Mucosa of rectum (tissue), 2 donors: ENCODE measurements at regions not wholly inside any gene's neighbourhood (a gene's known extent, or its start where the extent isn't known, plus 50 kb on each side); places are given as distances from the start of the nearest gene placed in this dataset.

ENCODE experiments used
- H3K27ac ChIP-seq, 2 donors: one replicate each; pipeline ENCODE4 v1.7.0; 2013; ENCODE audit warnings: inconsistent platforms in 2 of 2, low read depth in 2 of 2, low read length in 2 of 2
- H3K27me3 ChIP-seq, 2 donors: one replicate each; pipeline ENCODE4 v1.7.0; 2013; ENCODE audit warnings: low read length in 2 of 2; ENCODE audit not compliant: control insufficient read depth in 2 of 2, insufficient read depth in 2 of 2
- H3K36me3 ChIP-seq, 2 donors: one replicate each; pipeline ENCODE4 v1.7.0; 2013; ENCODE audit warnings: low read length in 2 of 2; ENCODE audit not compliant: control insufficient read depth in 2 of 2, insufficient read depth in 2 of 2
- H3K4me1 ChIP-seq, 2 donors: one replicate each; pipeline ENCODE4 v1.7.0; 2013; ENCODE audit warnings: low read length in 2 of 2, mild to moderate bottlenecking in 1 of 2; ENCODE audit not compliant: control insufficient read depth in 2 of 2, insufficient read depth in 2 of 2
- H3K4me3 ChIP-seq, 2 donors: one replicate each; pipeline ENCODE4 v1.7.0; 2013; ENCODE audit warnings: low read length in 2 of 2
- H3K9ac ChIP-seq, 2 donors: one replicate each; pipeline ENCODE4 v1.7.0; 2013; ENCODE audit warnings: low read length in 2 of 2, low read depth in 1 of 2, mild to moderate bottlenecking in 1 of 2
- H3K9me3 ChIP-seq, 2 donors: one replicate each; pipeline ENCODE4 v1.7.0; 2013; ENCODE audit warnings: low read length in 2 of 2; ENCODE audit not compliant: control insufficient read depth in 2 of 2
- donor health status: healthy.
- donor health status: Normal muscosa, but diverticular disease.

- no peak overlapping the region for H3K4me3 ChIP-seq
- no peaks in the 10 kb centered on the region for H3K36me3 ChIP-seq
- H3K27me3 ChIP-seq, result peaks cover 0 to 2% of the 10 kb centered on the region in 2 donors
- no peaks in the 10 kb centered on the region for H3K9me3 ChIP-seq
- no peaks in the 10 kb centered on the region for H3K4me1 ChIP-seq
- H3K27ac ChIP-seq, result no peak overlapping the region
- no peak overlapping the region for H3K9ac ChIP-seq
These were observed 95.4 kb downstream of the PXDC1 start for GRCh38 chr6:3656076-3656475.

GRCh38 chr6:3654898-3655297, 96.6 kb downstream of the PXDC1 start:
- Histone ChIP-seq H3K36me3 (no peaks in the 10 kb centered on the region), H3K27ac (no peak overlapping the region), H3K4me1 (no peaks in the 10 kb centered on the region), H3K9ac (no peak overlapping the region), H3K27me3 (peaks cover 0 to 2% of the 10 kb centered on the region in 2 donors), H3K4me3 (no peak overlapping the region), H3K9me3 (no peaks in the 10 kb centered on the region)

- Histone ChIP-seq H3K4me1 (no peaks in the 10 kb centered on the region), H3K9me3 (no peaks in the 10 kb centered on the region)
These were observed 97.1 kb downstream of the PXDC1 start for GRCh38 chr6:3654436-3654835.

DNA sequence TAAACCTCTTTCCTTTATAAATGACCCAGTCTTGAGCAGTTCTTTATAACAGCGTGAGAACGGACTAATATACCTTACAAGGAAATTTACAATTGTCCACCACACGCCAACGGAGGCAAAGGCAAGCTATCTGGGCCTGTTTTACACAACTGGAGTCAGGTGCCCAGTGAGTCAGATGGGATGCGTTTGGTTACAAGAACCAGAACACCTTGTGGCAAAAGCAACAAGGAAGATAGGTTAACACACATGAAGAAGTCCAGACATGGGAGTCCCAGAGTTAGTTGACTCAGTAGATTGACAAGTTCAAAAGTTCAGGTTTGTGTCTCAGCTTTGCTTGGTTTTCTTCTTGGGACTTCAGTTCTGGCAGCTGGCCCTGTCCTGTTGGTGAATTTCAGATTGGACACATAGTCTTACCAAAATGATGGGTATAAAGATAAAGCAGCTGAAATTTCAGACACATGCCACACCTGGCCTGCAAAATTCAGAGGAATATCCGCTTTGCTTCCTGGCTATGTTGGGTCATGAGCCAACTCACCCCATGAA, 97.9 kb downstream of the PXDC1 start:
- Histone ChIP-seq H3K27ac (no peak overlapping the region), H3K36me3 (no peaks in the 10 kb centered on the region), H3K9me3 (no peaks in the 10 kb centered on the region), H3K4me1 (no peaks in the 10 kb centered on the region), H3K9ac (no peak overlapping the region), H3K4me3 (no peak overlapping the region), H3K27me3 (peaks cover 0 to 2% of the 10 kb centered on the region in 2 donors)

More at GRCh38 chr6:3654436-3654835, 97.1 kb downstream of the PXDC1 start:
- Histone ChIP-seq H3K36me3 (no peaks in the 10 kb centered on the region), H3K27ac (no peak overlapping the region), H3K4me3 (no peak overlapping the region), H3K27me3 (peaks cover 0 to 2% of the 10 kb centered on the region in 2 donors), H3K9ac (no peak overlapping the region)

DNA sequence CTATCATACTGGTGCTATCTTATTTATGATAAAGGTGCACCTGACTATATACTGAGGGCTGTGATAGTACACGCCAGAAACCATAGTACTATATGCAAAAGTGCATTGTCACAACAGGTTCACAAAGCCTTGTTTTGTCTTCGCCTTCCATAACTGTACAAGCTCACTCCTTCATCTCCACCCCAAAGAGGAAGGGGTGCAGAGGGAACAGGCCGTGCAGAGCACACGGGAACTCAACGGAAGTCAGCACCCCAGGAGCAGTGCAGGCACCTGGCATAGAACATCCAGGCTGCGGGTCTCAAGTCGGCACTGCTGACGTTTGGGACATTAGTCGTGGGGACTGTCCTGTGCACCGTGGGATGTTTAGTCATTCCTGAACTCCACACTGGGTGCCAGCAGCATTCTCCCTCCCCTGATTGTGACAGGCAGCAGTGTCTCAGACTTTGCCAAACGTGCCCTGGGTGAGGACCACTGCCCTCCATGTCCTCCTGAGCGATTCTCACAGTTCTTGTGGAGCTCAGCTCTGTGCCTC, 99.7 kb downstream of the PXDC1 start:
- Histone ChIP-seq H3K27ac (no peak overlapping the region), H3K9me3 (no peaks in the 10 kb centered on the region)

GRCh38 chr6:3650959-3651697, 100.4 kb downstream of the PXDC1 start:
- no peak overlapping the region for H3K27ac ChIP-seq
- no peak overlapping the region for H3K9ac ChIP-seq
- no peaks in the 10 kb centered on the region for H3K4me1 ChIP-seq
- peaks cover 0 to 2% of the 10 kb centered on the region in 2 donors for H3K27me3 ChIP-seq
- no peaks in the 10 kb centered on the region for H3K9me3 ChIP-seq
- H3K36me3 ChIP-seq, result no peaks in the 10 kb centered on the region
- H3K4me3 ChIP-seq, result no peak overlapping the region

More for the DNA sequence above, 99.7 kb downstream of the PXDC1 start:
- Histone ChIP-seq H3K4me1 (no peaks in the 10 kb centered on the region), H3K36me3 (no peaks in the 10 kb centered on the region), H3K4me3 (no peak overlapping the region), H3K9ac (no peak overlapping the region), H3K27me3 (peaks cover 0 to 2% of the 10 kb centered on the region in 2 donors)

DNA sequence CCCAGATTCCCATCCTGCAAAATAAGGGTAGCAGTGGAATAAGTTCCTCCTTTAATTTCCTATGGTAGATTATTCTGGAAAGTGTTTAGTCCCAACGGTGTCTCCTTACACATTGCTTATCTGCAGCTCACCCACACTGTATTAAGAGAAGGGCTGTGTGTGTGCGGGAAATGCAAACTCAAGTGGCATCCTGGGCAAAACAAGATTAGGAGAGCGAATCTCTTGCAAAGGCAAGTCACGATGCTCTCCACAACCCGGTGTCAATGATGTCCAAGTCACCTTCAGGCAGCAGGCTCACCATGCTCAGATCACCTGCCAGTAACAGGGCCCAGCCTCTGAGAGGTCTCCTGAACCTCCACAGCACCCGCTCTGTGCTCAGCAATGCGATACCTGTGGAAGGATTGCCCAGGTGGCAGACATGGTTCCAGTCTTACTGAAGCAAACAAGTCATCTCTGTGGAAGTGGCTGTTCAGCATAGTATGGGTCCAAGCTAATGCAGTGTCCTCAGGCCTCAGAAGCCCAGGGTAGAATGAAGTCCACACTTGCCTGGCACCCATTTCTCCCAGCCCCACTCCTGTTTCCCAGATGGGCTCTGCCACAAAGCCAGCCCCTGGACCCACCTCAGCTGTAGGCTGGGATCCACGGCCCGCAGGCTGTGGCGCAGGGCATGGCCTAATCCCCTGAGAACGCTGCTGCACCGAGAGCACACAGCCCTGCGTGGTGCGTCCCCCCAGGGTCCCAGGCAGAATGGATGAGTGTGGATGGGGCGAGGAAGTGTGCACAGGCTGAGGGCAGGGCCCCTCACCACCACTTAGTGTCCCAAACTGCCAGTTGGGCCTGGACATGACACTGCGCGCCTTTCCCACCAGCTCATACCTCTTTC, 101.2 kb downstream of the PXDC1 start:
- H3K4me3 ChIP-seq, result no peak overlapping the region
- H3K27ac ChIP-seq, result no peak overlapping the region

DNA sequence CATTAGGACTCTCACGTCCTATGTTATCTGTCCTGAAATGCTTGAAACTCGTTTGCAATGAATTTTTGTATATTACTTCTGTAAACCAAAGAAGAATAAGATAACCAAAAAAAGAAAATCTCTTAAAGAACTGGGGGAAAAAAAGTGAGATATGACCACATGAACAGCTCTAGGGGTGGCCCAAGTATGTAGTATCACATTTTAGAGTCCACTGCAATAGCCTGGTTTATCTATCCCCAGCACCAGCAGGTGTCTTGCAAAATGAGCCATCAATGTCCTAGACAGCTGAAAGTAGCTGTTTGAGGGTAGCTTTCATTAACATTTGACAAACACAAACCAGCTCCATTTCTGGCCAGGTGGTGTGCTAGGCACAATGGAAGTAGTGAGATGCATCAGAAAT, 102.8 kb downstream of the PXDC1 start:
- Histone ChIP-seq H3K27ac (no peak overlapping the region), H3K4me1 (no peaks in the 10 kb centered on the region), H3K4me3 (no peak overlapping the region), H3K27me3 (no peaks in the 10 kb centered on the region), H3K9me3 (no peaks in the 10 kb centered on the region), H3K9ac (no peak overlapping the region), H3K36me3 (no peaks in the 10 kb centered on the region)

More for the DNA sequence above, 101.2 kb downstream of the PXDC1 start:
- Histone ChIP-seq H3K36me3 (no peaks in the 10 kb centered on the region), H3K27me3 (peaks cover 0 to 2% of the 10 kb centered on the region in 2 donors), H3K4me1 (no peaks in the 10 kb centered on the region), H3K9me3 (no peaks in the 10 kb centered on the region), H3K9ac (no peak overlapping the region)

DNA sequence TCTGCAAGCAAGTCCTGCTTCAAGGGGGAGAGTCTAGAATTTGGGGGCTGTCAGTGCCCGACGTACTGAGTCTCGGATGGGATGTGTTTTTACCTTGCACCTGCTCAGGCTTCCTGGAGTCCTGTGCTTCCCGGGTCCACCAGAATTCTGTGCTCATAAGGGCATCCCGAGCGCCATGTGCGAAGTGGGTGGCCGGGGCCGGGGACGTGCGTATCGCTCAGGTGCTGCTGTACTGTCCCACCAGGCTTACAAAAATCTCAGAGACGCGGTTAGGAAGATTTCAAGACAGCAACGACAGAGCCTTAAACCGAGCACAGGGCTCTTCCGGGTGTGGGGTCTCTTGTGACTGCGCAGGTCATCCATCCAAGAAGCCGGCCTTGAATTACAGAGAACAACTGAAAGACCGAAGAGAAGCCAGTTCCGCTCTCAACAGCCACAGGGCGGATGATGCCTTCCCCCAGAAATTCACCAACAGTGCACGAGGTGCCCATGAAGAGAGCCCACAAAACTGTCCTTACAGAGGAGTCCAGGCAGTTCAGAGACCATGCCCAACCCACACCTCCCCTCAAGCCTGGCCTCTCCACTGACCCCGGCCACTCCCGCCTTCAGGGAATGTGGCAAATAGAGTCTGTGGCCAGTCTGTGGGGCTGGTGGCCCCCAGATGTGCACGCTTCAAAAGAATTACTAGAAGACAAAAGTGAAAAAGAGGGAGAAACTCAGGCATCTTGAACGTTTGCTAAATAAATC, 104.7 kb downstream of the PXDC1 start:
- Histone ChIP-seq H3K27me3 (no peaks in the 10 kb centered on the region), H3K4me1 (no peaks in the 10 kb centered on the region), H3K9ac (no peak overlapping the region), H3K4me3 (no peak overlapping the region), H3K36me3 (no peaks in the 10 kb centered on the region), H3K27ac (no peak overlapping the region), H3K9me3 (no peaks in the 10 kb centered on the region)
